Cardiac fibroblast (primary cell): ENCODE measurements at regions not wholly inside any gene's neighbourhood (a gene's known extent, or its start where the extent isn't known, plus 50 kb on each side); places are given as distances from the start of the nearest gene placed in this dataset.

Experiments used
- DNase-seq, 2 donors: peaks; one replicate each; pipeline versions ENCODE4 v3.0.0 to v3.0.0-alpha.2; 2010; ENCODE audit warnings: low read depth in 2 of 2
- H3K4me3 ChIP-seq, 2 donors: replicated peaks in 1 of 2; 1 replicate in 1 of 2; 2 replicates in 1 of 2; pipeline ENCODE4 v1.5.1; 2011; ENCODE audit warnings: low read depth in 2 of 2, low read length in 2 of 2, mild to moderate bottlenecking in 2 of 2, moderate library complexity in 1 of 2
- CTCF ChIP-seq: IDR thresholded peaks from one replicate; pipeline ENCODE4 v1.5.1; 2011; ENCODE audit warnings: low read depth, mild to moderate bottlenecking, low read length, inconsistent platforms

GRCh38 chrX:16518131-16518530 lies 131.8 kb upstream of the S100G start:
- no peak for DNase-seq
- TF ChIP-seq CTCF: no peak
- H3K4me3 ChIP-seq: no peak overlapping the region

GRCh38 chrX:16524316-16524715 lies 125.6 kb upstream of the S100G start:
- no peak for DNase-seq
- TF ChIP-seq CTCF: no peak

GRCh38 chrX:16526003-16526402 lies 124.0 kb upstream of the S100G start:
- no peak overlapping the region for H3K4me3 ChIP-seq
- DNase-seq: no peak
- no peak for TF ChIP-seq CTCF

More at GRCh38 chrX:16524316-16524715, 125.6 kb upstream of the S100G start:
- no peak overlapping the region for H3K4me3 ChIP-seq

GRCh38 chrX:16528620-16529019 lies 121.3 kb upstream of the S100G start:
- H3K4me3 ChIP-seq: no peak overlapping the region
- TF ChIP-seq CTCF: no peak
- DNase-seq: no peak
